Right lobe of liver (tissue), 4 donors: ENCODE measurements at regions not wholly inside any gene's neighbourhood (a gene's known extent, or its start where the extent isn't known, plus 50 kb on each side); places are given as distances from the start of the nearest gene placed in this dataset.

ENCODE experiments used
- CTCF ChIP-seq, 4 donors: fragments of 200-600 bp in 3 of 4; fragments of 450-650 bp in 1 of 4; IDR thresholded peaks; one replicate each; pipeline versions ENCODE4 v1.5.1 to v1.8.0; 2016 to 2022; ENCODE audit warnings: antibody characterized with exemption in 4 of 4, mild to moderate bottlenecking in 2 of 4
- POLR2A ChIP-seq: fragments of 450-650 bp; IDR thresholded peaks from one replicate; pipeline ENCODE4 v1.6.1; 2017; ENCODE audit warnings: antibody characterized with exemption, mild to moderate bottlenecking
- donor health status: DM: no; HTN: no; CAD: no.
- donor health status: DM: no; HTN: no; CAD: no.
- donor health status: DM: no; HTN: yes; CAD: no.

- TF ChIP-seq CTCF (IDR thresholded peaks at IDR 0.05) = no peak
- no peak for TF ChIP-seq POLR2A
These were observed 460.2 kb upstream of the IMPG1 start for GRCh38 chr6:76532647-76533046.
